ENCODE measurements at regions not wholly inside any gene's neighbourhood (a gene's known extent, or its start where the extent isn't known, plus 50 kb on each side); places are given as distances from the start of the nearest gene placed in this dataset.

GRCh38 chr17:69834494-69834893, 240.5 kb upstream of the KCNJ16 start:
- 42% methylated on average over 2 of the region's 2 CpGs for WGBS
- no peaks in the 10 kb centered on the region for H3K27me3 ChIP-seq
- H3K4me3 ChIP-seq: no peak overlapping the region
- H3K36me3 ChIP-seq: no peaks in the 10 kb centered on the region
- TF ChIP-seq POLR2AphosphoS5 (IDR thresholded peaks at IDR 0.05) (no peak), EP300 (IDR thresholded peaks at IDR 0.05) (no peak), POLR2A (IDR thresholded peaks at IDR 0.05) (no peak), CTCF (IDR thresholded peaks at IDR 0.05) (no peak)
- DNase-seq (ENCODE audit: low spot score in 2 of 2): no peak
- H3K4me1 ChIP-seq: no peaks in the 10 kb centered on the region
- no peaks in the 10 kb centered on the region for H3K9me3 ChIP-seq
- no peak overlapping the region for H3K27ac ChIP-seq

- no peak overlapping the region for H3K4me3 ChIP-seq
- no peaks in the 10 kb centered on the region for H3K36me3 ChIP-seq
- TF ChIP-seq POLR2AphosphoS5 (IDR thresholded peaks at IDR 0.05) (no peak), POLR2A (IDR thresholded peaks at IDR 0.05) (no peak), CTCF (IDR thresholded peaks at IDR 0.05) (no peak), EP300 (IDR thresholded peaks at IDR 0.05) (no peak)
- no peak for DNase-seq (ENCODE audit: low spot score in 2 of 2)
- no peaks in the 10 kb centered on the region for H3K27me3 ChIP-seq
- H3K9me3 ChIP-seq: no peaks in the 10 kb centered on the region
- 70% methylated on average over 4 of the region's 4 CpGs for WGBS
- H3K4me1 ChIP-seq: no peaks in the 10 kb centered on the region
- no peak overlapping the region for H3K27ac ChIP-seq
Observed at GRCh38 chr17:69851736-69852135, 223.3 kb upstream of the KCNJ16 start.

- Histone ChIP-seq H3K27me3 (no peaks in the 10 kb centered on the region), H3K9me3 (no peaks in the 10 kb centered on the region), H3K27ac (no peak overlapping the region), H3K4me1 (peaks cover 3% of the 10 kb centered on the region), H3K4me3 (no peak overlapping the region), H3K36me3 (no peaks in the 10 kb centered on the region)
- TF ChIP-seq POLR2A (IDR thresholded peaks at IDR 0.05): no peak
- TF ChIP-seq EP300 (IDR thresholded peaks at IDR 0.05): no peak
- TF ChIP-seq POLR2AphosphoS5 (IDR thresholded peaks at IDR 0.05): no peak
- TF ChIP-seq CTCF (IDR thresholded peaks at IDR 0.05): no peak
- no peak for DNase-seq (ENCODE audit: low spot score in 2 of 2)
- 53% methylated on average over 4 of the region's 4 CpGs for WGBS
Observed at GRCh38 chr17:69853541-69854224, 221.3 kb upstream of the KCNJ16 start.

GRCh38 chr17:69854225-69854780, 220.7 kb upstream of the KCNJ16 start:
- Histone ChIP-seq H3K36me3 (no peaks in the 10 kb centered on the region), H3K9me3 (no peaks in the 10 kb centered on the region), H3K27ac (no peak overlapping the region), H3K27me3 (no peaks in the 10 kb centered on the region), H3K4me3 (no peak overlapping the region), H3K4me1 (peaks cover 3% of the 10 kb centered on the region)
- TF ChIP-seq POLR2A (IDR thresholded peaks at IDR 0.05): no peak
- TF ChIP-seq EP300 (IDR thresholded peaks at IDR 0.05): no peak
- 87% methylated on average over 1 of the region's 1 CpG for WGBS
- no peak for DNase-seq (ENCODE audit: low spot score in 2 of 2)

- TF ChIP-seq CTCF (IDR thresholded peaks at IDR 0.05) (no peak), POLR2AphosphoS5 (IDR thresholded peaks at IDR 0.05) (no peak), POLR2A (IDR thresholded peaks at IDR 0.05) (no peak), EP300 (IDR thresholded peaks at IDR 0.05) (no peak)
- WGBS: 71% methylated on average over 1 of the region's 1 CpG
- H3K4me3 ChIP-seq: no peak overlapping the region
- peaks cover 3% of the 10 kb centered on the region for H3K4me1 ChIP-seq
- no peaks in the 10 kb centered on the region for H3K36me3 ChIP-seq
- no peaks in the 10 kb centered on the region for H3K9me3 ChIP-seq
- no peak overlapping the region for H3K27ac ChIP-seq
- H3K27me3 ChIP-seq: no peaks in the 10 kb centered on the region
- DNase-seq (ENCODE audit: low spot score in 2 of 2): no peak
Observed at GRCh38 chr17:69856946-69857345, 218.1 kb upstream of the KCNJ16 start.

Measured in suprapubic skin (tissue), 4 donors.